Thoracic aorta (tissue), 2 donors: ENCODE measurements at regions not wholly inside any gene's neighbourhood (a gene's known extent, or its start where the extent isn't known, plus 50 kb on each side); places are given as distances from the start of the nearest gene placed in this dataset.
A peak's percentile ranks its signal among the peaks of the same experiment; 100 is the strongest.

Experiments used
- ATAC-seq: fragments of 150-250 bp; one replicate; pipeline ENCODE4 v1.8.0; 2017; ENCODE audit warnings: low read depth; ENCODE audit not compliant: insufficient number of reproducible peaks, low FRiP score
- DNase-seq: peaks from one replicate; pipeline ENCODE4 v3.0.0-alpha.2; 2020; ENCODE audit warnings: low spot score
- H3K27ac ChIP-seq, 2 donors: fragments of 200-600 bp; sonication (generic); 1 replicate in 1 of 2; 2 replicates in 1 of 2; pipeline ENCODE4 v1.5.1; 2016; ENCODE audit warnings: mild to moderate bottlenecking in 2 of 2, moderate library complexity in 2 of 2
- H3K27me3 ChIP-seq: fragments of 200-600 bp; sonication (generic); replicated peaks from 2 replicates; pipeline ENCODE4 v1.6.0; 2016; ENCODE audit warnings: mild to moderate bottlenecking; ENCODE audit not compliant: insufficient read depth
- H3K36me3 ChIP-seq: fragments of 200-600 bp; sonication (generic); one replicate; pipeline ENCODE4 v1.5.1; 2016
- H3K4me1 ChIP-seq, 2 donors: fragments of 200-600 bp; sonication (generic); 1 replicate in 1 of 2; 2 replicates in 1 of 2; pipeline versions ENCODE4 v1.5.1 to v1.6.0; 2016; ENCODE audit warnings: low read depth in 2 of 2, mild to moderate bottlenecking in 1 of 2; ENCODE audit not compliant: control insufficient read depth in 1 of 2
- H3K4me3 ChIP-seq: fragments of 200-600 bp; sonication (generic); 2 replicates; pipeline ENCODE4 v1.5.1; 2016; ENCODE audit warnings: mild to moderate bottlenecking
- H3K9me3 ChIP-seq: fragments of 200-600 bp; sonication (generic); 2 replicates; pipeline ENCODE4 v1.5.1; 2016
- CTCF ChIP-seq: fragments of 200-600 bp; sonication (generic); IDR thresholded peaks from one replicate; pipeline ENCODE4 v1.5.1; 2019; ENCODE audit warnings: antibody characterized with exemption

GRCh38 chr10:14450041-14450491 is 119.3 kb upstream of the FRMD4A start:
- H3K9me3 ChIP-seq: no peaks in the 10 kb centered on the region
- no peaks in the 10 kb centered on the region for H3K36me3 ChIP-seq
- TF ChIP-seq CTCF: no peak
- no peaks in the 10 kb centered on the region for H3K27me3 ChIP-seq
- no peak overlapping the region for H3K4me3 ChIP-seq
- no peak for ATAC-seq
- no peak for DNase-seq
- H3K4me1 ChIP-seq: peaks cover 0 to 11% of the 10 kb centered on the region in 2 donors
- peak overlapping the region in 1 of 2 donors; percentile 16 for H3K27ac ChIP-seq

- ATAC-seq: no peak
- Histone ChIP-seq H3K9me3 (no peaks in the 10 kb centered on the region), H3K27me3 (no peaks in the 10 kb centered on the region), H3K4me1 (peaks cover 0 to 11% of the 10 kb centered on the region in 2 donors), H3K36me3 (no peaks in the 10 kb centered on the region), H3K4me3 (no peak overlapping the region), H3K27ac (no peak overlapping the region)
- DNase-seq: no peak
- TF ChIP-seq CTCF: no peak
Measured at GRCh38 chr10:14449293-14449815, 118.6 kb upstream of the FRMD4A start.

- no peak overlapping the region for H3K27ac ChIP-seq
- ATAC-seq (no peak), DNase-seq (no peak)
- no peak overlapping the region for H3K4me3 ChIP-seq
- no peaks in the 10 kb centered on the region for H3K27me3 ChIP-seq
- H3K4me1 ChIP-seq: peaks cover 0 to 11% of the 10 kb centered on the region in 2 donors
- no peaks in the 10 kb centered on the region for H3K9me3 ChIP-seq
- no peak for TF ChIP-seq CTCF
- no peaks in the 10 kb centered on the region for H3K36me3 ChIP-seq
Measured at GRCh38 chr10:14448197-14448990, 117.7 kb upstream of the FRMD4A start.

GRCh38 chr10:14447094-14447839 is 116.5 kb upstream of the FRMD4A start:
- Histone ChIP-seq H3K27me3 (no peaks in the 10 kb centered on the region), H3K4me1 (peaks cover 0 to 11% of the 10 kb centered on the region in 2 donors)
- ATAC-seq: no peak

More at GRCh38 chr10:14447094-14447839, 116.5 kb upstream of the FRMD4A start:
- Histone ChIP-seq H3K36me3 (no peaks in the 10 kb centered on the region), H3K4me3 (no peak overlapping the region), H3K27ac (no peak overlapping the region), H3K9me3 (no peaks in the 10 kb centered on the region)
- TF ChIP-seq CTCF: no peak
- no peak for DNase-seq
